NCI-H2107 treated with DMSO at 0.1 percent for 48 hours (cell line): ENCODE measurements at regions not wholly inside any gene's neighbourhood (a gene's known extent, or its start where the extent isn't known, plus 50 kb on each side); places are given as distances from the start of the nearest gene placed in this dataset.

Experiments
- DNase-seq: peaks from one replicate; lab custom pipeline; 2025; ENCODE audit not compliant: unreplicated experiment; lab: John Stamatoyannopoulos, UW

DNA sequence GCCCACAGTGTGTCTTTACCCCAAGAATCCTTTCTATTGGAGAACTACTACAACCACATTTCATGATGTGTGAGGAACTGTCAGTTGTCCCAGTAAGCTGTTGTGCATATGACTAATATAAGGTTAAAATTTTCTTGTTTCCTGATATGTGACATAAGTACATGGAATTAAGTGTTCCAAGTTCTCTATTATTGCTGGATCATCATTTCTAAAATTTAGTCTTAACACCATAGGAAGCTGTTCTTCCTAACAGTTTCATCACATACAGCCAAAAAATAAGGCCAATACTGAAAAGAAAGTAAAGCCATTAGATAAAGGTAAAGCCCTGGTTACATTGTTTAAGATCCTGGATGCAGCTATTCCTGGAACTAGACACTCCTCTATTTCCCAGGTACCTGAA, 620.9 kb upstream of the CDH8 start:
- DNase-seq = no peak

DNA sequence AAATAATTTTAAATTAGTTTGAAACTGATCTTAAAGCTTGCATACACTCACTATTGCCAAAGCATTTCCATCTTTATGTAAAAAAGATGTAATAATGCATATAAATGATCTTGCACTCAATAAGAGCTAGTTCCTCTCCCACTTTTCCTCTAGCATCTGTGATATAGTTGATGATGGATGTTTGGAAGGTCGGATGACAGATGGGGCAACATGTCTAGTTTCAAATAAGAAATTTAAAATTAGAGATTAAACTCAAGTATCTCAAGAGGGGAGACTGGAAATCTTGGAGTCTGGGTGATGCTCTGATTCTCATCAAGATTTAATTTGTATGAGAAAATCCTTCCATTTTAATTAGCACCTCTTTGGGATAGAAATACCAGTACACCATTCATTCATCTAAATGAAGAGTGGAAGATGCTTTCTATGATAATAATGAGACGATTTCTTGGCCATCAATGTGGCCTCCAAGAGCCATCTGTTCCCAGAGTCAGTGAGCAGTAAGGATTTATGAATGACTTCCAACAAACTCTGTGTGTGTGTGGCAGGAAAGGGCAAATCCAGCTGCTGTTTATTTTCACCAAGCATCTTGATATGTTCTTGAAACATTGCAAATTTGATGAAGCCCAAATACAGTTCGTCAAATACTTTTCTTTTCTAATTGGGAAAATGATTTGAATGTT, 616.3 kb upstream of the CDH8 start:
- no peak for DNase-seq

DNA sequence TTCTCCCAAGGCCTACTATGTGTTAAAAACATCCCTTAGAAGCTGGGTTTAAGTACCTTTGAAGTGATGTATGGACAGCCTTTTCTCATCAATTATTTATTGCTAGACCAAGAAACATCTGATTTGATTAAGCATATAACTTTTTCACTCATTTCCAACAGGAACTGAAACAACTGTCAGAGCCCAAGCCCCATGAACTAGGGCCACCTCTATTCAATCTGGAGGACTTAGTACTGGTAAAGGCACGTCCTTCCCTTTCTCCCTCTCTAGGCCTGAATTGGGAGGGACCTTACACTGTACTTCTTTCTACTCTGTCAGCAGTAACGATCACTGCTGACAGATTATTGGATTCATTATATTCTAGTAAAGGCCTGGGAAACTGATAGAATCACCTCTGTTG, 612.0 kb upstream of the CDH8 start:
- no peak for DNase-seq

- no peak for DNase-seq
Measured at GRCh38 chr16:62644030-62644812, 608.0 kb upstream of the CDH8 start.

DNA sequence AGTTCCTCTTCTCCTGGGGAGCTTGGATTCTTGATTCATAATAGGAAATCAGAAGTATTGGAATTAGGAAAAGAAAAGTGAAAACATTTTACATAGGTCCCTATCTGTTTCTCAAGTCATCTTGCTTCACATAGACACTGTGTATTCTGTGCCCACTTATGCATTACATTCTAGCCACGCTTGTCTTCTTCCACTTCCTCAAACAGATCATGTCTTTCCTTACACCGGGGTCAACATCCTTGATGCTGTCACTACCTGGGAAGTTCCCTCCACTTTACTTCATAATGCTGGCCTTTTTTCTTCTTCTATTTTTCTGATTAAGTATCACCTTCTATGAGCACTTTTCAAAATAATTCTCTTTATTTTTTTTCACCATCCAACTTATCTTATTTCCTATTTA, 606.4 kb upstream of the CDH8 start:
- no peak for DNase-seq

DNA sequence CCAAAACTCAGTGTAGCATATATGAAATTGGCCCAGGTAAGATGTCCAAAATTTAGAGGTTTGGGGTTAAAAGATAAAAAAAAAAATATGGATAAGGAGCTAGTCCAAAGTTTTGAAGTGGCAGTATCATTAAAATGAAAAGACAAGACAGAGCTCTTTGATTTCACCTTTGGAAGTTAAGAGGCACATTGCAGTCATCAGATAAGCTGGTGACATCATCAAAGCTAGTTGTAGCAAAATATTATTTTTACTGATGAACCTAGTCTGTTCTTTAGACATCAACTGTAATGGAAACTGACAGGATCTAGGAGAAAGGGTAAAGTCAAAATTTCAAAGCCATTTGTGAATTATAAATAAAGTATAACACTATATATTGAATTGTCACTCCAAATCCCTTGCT, 603.7 kb upstream of the CDH8 start:
- DNase-seq = no peak

DNA sequence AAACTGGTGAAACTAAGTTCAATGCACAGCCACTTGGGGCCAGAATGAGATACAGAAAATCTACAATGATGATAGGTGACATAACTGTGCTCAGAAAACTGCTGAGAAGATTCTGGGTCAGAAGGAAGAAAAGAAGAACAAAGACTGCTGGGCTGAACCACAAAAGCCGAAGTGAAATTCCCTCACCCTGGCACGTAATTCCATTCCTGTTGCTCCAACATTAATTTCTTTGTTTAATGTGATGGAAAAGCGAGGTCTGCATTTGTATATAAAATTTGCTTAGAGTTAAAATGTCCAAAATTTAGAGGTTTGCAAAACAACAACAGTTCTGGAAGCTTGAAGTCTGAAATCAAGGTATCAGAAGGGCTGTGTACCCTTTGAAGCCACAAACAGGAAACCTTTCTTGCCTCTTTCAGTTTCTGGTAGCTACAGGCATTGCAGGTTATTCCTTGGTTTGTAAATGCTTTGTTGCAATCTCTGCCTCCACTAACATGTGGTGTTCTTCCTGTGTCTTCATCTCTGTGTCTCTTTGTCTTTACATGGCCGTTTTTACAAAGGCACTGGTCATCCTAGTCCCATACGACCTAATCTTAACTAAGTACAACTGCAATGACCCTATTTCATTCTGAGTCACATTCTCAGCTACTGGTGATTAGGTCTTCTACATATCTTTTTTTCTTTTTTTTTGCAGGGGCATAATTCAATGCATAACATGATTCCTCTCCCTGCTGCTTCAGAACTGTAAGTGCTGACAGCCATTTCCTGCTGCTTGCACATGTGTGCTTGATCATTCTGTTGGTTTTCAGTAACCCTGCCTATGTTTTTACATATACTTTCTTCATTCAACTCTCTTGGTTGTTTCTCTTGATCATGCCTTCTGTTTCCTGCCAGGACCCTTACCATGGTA, 603.0 kb upstream of the CDH8 start:
- DNase-seq = no peak

DNA sequence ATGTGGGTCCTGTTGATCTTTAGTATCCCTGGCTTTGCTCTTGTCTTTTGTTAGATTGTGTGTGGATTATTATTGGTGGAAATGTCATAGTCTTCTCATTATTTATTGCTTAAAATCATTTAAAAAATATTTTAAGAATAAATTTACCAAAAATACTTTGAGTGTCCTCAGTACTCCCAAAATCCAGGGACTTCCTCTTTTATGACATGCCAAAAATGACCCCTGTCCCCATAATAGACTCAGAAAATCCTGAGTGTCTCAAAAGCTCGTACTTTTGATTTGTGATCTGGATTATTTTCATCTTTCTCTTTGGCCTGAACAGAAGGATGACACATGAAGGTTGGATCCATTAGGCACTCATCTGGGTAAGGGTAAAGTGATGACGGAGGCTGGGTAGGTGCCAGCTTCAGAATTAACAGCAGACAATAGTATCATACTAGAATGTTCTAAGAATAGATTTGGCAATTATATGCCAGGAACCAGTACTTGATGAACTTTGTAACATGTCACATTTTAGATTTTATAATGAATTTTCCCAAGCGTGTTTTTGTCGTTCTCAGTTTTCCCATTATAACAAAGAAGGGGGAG, 602.2 kb upstream of the CDH8 start:
- DNase-seq = no peak

- no peak for DNase-seq
Measured at GRCh38 chr16:62625326-62625725, 589.1 kb upstream of the CDH8 start.

DNA sequence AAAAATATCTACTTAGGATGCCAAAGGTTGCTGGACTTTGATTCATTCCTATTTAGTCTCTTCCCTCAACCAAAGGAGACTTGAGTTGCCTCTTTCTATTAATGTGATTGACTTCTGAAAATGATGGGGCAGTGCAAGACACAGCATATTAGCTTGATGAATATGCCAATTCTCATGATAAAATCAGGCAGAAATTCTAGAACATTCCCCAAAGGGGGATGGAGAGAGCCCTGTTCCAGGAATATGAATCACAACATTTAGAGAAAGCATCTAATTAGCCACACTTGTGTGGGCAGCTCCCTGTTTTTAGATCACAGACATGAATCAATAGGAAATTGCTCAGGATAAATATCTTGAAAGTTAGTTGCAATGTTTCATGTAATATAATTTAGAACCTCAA, 584.0 kb upstream of the CDH8 start:
- no peak for DNase-seq

DNA sequence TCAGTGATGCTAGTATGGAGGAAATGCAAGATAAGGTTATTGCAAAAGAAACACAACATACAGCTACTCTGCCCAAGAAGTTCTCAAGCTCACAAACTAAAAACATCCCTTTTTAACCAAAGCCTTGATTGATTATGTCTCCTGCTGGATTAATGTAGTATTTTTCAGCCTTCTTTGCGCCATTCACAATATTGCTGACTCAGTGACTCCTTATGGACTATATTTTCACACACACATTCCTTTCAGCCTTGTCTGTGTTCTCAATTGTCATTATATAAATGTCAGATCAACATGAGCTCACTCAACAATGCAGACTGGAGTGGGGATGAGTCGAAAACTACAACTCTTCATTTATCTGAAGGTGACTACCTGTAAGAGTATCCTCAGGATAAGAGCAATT, 579.3 kb upstream of the CDH8 start:
- no peak for DNase-seq

- no peak for DNase-seq
Measured at GRCh38 chr16:62610291-62610690, 574.1 kb upstream of the CDH8 start.

DNA sequence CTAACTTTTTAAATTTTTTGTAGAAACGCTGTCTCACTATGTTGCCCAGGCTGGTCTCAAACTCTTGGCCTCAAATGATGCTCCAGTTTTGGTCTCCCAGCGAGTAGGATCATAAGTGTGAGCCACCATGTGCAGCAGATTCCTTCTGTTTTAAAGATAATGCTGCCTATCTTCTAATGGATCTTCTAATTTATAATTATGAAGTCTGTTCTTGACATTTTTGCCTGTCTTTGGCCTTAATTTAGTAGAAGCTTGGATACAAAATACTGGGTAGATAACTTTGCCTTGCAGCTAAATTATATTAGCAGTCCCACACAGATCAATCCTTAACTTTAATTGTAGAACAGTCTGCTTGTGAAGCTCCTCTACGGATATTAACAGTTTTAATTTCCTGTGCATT, 566.6 kb upstream of the CDH8 start:
- no peak for DNase-seq

- no peak for DNase-seq
Measured at GRCh38 chr16:62597875-62598274, 561.6 kb upstream of the CDH8 start.

DNA sequence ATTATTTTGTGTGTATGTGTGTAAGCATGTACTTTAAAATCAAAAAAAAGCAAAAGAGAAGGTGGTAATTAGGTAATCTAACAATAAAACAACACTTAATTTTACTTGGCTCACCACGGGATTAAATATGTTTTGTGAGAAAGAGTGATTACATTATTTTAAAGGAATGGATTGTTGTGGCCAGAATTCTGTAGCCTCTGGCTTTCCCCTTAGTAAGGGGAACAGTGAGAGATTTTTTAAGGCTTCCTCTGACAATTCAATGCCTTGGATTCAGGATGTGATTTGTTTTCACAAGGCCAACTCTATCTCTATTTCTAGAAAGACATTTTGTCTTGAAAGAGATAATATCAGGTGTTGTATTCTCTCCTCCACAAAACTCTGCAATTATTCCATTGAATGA, 560.3 kb upstream of the CDH8 start:
- no peak for DNase-seq

- no peak for DNase-seq
Measured at GRCh38 chr16:62596125-62596524, 559.9 kb upstream of the CDH8 start.

GRCh38 chr16:62586128-62586862, 550.1 kb upstream of the CDH8 start:
- DNase-seq = no peak

- DNase-seq = no peak
Measured at GRCh38 chr16:62585041-62585545, 548.9 kb upstream of the CDH8 start.

- DNase-seq = no peak
Measured at GRCh38 chr16:62583414-62583813, 547.2 kb upstream of the CDH8 start.

DNA sequence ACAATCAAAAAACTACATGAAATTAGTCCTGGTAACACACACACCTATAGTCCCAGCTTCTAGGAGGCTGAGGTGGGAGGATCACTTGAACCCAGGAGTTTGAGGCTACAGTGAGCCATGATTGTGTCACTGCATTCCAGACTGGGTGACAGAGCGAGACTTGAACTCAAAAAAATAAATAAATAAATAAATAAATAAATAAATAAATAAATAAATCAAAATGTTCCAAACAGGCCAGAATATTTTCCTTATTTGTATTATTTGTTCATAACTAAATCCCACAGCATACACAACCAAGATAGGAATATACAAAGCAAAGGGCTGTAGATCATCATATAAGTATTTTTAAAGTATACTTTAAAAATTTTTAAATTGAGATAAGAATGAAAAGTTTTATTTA, 537.2 kb upstream of the CDH8 start:
- no peak for DNase-seq

GRCh38 chr16:62568926-62569325, 532.7 kb upstream of the CDH8 start:
- no peak for DNase-seq
